GM18507 (cell line): ENCODE measurements at regions not wholly inside any gene's neighbourhood (a gene's known extent, or its start where the extent isn't known, plus 50 kb on each side); places are given as distances from the start of the nearest gene placed in this dataset.
"Not testable (repeated sequence)": the region's sequence is repeated elsewhere in the genome, so short reads cannot be mapped to it uniquely, and the experiment has no call there.

Experiments used
- DNase-seq: peaks from one replicate; pipeline ENCODE4 v3.0.0; 2011; ENCODE audit warnings: low read depth; ENCODE audit not compliant: insufficient read length; ENCODE audit errors: extremely low spot score
- FAIRE-seq: peaks from 2 replicates; lab custom pipeline; 2011; peaks lifted over from hg19 to GRCh38; lab: Jason Lieb, UNC

DNA sequence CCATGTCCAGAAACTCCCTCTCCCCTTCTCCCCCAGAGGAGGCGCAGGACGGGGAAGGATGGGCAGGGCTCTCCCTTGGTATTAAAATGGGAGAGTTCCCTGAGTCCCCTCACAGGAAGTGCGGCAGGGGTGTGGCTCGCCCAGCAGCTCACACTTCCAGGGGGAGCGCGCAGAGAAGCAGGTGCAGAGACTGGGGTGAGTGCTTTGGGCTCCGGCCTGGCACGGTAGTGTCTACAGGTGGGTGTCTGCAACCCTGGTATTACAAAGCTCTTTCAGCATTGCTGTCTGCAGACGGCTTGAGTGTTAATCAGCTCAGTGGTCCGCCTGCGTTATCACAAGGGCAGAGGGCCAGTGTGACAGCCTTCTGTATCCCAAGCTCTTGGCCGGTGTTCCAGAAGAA lies 114.9 kb upstream of the FBXL7 start:
- FAIRE-seq: no peak
- DNase-seq: no peak

DNA sequence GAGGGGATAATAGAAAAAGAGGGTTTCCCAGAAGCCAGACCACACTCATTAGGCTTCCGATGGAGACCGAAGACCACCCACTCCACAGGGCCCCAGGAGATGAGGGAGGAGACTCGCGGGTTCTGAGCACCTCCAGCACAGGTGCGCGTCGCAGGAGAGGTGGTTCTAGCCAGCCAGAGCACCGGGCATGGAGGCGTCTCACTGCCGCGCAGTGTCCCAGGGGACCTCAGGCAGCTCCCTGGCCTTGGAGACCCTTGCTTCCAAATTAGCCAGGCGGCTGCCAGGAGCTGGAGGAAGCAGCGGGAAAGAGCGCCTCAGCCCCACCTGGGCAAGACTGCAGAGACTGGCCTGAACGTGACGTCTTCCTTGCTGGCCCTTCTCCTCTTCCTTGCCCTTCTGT lies 115.4 kb upstream of the FBXL7 start:
- DNase-seq (no peak), FAIRE-seq (no peak)

DNA sequence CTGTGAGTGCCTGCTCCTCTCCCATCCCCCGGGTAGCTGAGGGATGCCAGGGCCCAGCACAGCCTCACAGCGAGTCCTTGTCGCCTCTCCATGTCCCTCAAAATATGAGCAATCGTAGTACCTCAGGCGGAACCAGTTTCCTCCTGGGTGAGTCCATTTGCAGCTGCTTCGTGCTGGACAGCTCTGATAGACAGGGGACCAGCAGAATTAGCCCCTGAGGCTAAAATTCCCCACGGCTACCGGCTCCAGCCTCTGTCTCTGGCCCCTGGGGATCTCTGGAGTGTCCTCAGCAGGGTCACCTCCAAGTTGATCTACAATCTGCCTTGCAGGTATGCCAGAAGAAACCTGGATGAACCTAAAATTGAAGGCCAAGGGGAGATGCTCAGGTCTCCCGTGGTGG lies 115.8 kb upstream of the FBXL7 start:
- no peak for DNase-seq
- FAIRE-seq: no peak

DNA sequence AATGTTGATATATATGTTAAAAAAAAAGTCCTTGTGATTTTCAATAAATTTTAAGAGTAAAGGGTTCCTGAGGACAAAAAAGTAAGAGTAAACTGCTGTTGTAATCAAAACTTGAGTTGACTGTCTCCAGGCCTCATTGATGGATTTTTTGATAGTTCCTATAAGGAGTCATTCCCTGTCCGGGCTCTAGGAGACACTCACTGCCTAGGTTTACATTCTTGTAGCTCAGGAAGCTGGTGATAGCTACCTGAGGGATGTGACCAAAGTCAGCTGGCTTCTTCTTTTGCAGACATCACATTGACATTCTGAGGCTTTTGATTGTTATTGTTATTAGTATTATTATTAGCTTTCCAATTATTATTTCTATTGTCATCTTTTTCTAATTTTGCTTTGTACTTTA lies 116.5 kb upstream of the FBXL7 start:
- FAIRE-seq: no peak

DNA sequence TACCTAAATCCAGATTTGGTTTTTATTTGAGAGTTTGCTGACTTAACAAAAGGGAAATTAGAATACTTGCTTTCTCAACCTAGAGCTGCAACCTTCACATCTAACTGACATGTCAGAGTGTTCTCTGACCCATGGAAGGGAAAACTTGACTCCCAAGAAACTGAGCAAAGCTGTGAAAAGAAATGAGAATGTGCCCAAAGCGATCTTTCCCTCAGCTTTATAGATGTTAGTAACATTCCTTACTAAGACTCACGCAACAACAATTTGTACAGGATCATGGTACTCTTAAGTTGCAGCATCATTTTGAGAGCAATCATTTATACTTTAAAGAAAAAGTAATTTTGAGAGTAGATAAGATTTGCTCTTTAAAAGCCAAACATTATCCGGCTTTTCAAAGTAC lies 117.0 kb upstream of the FBXL7 start:
- FAIRE-seq (no peak), DNase-seq (no peak)

More for the DNA sequence above, 116.5 kb upstream of the FBXL7 start:
- DNase-seq: no peak

DNA sequence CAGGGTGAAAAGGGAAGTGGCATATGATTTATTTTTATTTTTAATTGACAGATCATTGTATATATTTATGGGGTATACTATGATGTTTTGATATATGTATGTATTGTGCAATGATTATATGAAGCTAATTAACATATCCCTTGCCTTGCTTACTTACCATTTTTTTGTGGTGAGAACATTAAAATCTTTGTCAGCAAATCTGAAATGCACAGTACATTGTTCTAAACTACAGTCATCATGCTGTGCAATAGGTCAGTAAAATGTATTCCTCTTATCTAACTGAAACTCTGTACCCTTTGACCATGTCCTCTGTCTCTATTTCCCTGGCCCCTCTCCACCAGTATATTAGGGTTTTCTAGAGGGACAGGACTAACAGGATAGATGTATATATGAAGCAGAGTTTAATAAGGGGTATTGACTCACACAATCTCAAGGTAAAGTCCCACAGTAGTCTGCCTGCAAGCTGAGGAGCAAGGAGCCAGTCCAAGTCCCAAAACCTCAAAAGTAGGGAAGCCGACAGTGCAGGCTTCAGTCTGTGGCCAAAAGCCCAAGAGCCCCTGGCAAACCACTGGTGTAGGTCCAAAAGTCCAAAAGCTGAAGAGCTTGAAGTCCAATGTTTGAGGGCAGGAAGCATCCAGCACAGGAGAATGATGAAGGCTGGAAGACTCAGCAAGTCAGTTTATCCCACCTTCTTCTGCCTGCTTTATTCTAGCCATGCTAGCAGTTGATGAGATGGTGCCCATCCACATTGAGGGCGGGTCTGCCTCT lies 122.2 kb upstream of the FBXL7 start:
- FAIRE-seq: no peak
- no peak for DNase-seq

DNA sequence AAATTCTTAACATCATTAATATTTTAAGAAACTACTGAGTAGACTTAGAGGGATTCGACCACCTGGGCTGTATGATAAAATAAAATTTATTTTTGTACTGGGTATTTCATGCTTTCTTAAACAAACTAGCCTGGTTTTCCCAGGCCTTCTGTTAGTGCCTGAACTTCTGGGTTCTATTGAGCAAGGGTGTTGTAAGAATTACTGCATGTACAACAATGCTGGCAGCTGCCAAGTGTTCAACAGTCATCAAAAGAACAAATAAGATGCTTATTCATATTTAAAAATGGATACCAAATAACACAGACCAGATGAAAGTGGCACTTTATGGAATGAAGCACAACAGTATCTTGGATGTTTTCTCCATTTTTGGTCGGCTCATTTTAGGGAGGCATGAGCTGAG lies 123.2 kb upstream of the FBXL7 start:
- FAIRE-seq: no peak
- DNase-seq: no peak

DNA sequence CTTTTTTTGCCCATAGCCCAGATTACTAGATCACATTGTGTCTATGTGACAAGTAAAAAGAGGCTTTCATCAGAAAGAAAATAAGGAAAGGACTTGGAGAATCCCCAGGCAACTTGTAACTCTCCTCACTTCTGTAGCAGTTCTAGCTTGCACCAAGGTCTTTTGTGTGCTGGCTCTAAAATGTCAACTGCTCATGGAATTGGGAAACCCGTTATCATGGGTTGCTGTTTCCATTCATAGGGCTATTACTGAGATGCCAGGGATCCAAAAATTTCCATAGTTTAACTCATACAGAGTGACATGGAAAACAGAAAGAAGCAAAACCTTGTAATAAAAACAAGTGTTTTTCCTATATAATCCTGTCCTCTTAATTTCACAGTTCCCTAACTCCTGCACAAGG lies 123.9 kb upstream of the FBXL7 start:
- DNase-seq (no peak), FAIRE-seq (no peak)

DNA sequence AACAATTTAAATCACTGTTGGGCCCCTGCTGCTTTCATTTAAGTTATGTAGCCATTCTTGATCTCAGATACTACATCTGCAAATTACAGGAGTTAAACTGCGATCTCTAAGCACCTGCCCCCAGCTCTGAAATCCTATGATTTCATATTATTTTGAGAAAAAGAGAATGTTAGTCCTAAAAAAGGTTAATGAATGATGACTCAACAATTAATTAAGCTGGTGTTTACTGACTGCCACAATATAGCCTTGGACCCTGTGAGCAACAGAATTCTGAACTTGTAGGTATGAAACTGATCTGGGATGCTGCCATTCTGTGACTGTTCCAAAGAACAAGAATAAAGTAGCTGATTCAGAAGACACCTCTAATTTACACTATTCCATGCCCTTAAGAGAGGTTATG lies 124.4 kb upstream of the FBXL7 start:
- no peak for FAIRE-seq
- DNase-seq: no peak

DNA sequence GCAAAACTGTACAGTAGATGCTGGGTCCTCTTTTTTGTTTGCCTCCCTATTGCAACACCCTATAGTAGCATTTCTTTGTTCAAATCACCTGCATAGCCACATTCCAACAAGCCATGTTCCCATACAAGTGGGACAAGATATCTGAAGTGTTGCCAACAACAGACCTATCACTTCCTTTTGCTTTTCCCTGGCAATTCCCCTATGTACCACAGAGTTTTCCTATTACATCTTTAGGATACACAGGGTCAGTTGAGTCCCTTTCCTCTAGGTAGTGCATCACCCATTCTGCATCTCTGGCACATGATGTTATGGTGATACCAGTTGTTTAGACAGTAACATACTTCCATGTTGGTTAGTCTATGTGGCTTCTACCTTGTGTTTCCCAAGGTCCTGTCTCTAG lies 125.1 kb upstream of the FBXL7 start:
- DNase-seq (no peak), FAIRE-seq (no peak)

DNA sequence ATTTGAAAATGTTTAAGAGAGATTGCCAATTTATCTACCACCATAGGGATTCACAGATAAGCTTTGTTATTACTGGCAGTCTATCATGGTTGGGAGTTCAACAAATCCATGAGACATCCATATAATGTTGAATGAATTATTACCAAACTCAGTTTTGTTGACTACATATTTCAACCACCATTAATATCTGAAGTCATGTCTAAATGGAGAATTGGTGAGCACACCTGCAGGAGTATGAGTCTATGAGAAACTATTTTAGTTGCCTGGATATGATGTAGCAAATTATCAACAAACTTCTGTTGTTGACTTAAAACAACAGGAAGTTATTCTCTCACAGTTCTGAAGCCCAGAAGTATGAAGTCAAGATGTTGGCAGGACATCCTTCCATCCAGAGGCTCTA lies 126.8 kb upstream of the FBXL7 start:
- no peak for FAIRE-seq
- DNase-seq: no peak

DNA sequence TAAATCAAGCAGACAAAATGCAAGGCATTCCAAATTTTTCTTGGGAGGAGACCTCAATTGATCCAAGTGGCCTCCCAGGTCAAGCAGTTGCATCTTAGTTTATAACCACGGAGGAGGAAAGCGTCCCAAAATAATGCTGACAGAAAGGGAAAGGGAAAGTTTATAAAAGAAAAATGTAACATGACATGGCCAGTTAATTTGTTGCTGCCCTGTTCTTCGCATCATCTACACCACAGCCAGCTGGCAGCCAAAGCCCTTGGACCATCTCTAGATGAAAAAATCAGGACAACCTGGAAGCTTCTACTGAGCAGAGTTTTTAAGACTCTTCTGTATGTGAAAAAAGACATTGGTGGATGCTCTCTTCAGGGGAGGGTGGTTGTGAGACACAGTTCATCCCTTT lies 128.8 kb upstream of the FBXL7 start:
- no peak for FAIRE-seq
- DNase-seq: no peak

DNA sequence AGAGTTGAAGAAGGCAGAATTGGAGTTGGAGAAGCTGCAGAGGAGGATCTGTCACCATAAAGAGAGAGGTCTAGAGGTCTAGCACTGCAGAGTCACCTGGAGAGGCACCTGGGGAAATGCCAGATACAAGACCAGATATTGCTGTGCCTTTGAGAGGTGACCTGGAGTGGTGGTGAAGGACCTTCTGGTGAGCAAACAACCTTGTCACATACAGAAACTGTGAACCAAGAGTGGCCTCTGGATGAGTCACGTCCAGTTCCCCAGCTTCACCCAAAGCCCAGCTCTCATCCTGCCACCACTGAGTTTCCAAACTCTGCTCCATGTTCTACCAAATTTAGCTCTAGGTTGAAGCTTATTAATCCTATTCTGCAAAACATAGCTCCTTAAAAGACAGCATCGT lies 131.1 kb upstream of the FBXL7 start:
- no peak for DNase-seq
- FAIRE-seq: no peak

DNA sequence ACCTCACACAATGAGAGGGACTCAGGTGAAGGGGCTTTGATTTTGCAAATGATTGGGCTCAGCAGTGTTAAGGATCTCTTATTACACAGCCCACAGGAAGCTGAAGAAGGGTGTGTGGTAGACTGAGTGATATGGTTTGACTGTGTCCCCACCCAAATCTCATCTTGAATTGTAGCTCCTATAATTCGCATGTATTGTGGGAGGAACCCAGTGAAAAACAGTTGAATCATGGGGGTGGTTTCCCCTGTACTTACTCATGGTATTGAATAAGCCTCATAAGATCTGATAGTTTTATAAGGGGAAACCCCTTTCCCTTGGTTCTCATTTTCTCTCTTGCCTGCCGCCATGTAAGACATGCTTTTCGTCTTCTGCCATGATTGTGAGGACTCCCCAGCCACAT lies 132.5 kb upstream of the FBXL7 start:
- DNase-seq (no peak), FAIRE-seq (no peak)

DNA sequence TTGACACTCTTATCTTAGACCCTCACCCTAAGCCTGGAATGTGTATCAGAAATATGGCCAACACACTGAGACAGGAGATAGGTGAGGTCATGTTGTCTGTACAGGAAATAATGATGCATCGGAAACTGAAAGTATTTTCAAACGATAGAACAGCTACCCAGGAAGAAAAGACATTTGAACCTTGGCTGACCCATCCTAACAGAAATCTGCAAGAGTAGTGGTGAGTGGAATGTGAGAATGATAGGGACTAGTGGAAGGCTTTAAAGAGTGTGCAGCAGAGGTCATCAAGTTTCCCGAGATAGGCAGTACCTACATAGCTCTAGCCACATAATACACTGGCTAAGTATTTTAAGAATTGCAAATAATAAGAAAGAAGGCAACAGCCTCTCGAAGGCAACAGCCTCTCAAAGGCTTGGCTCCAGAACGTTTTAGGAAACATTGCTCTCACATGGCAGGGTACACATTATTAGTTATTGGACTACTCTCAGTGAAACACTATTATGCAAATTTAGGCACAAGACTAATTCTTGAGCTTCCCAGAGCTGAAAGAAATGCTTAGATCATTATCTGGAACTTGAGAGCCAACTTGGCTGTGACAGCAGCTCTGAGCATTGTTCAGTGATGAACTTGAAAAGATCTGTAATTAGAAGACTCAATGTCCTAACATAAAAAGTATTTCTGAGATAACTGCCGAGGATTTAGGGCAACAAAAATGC lies 133.1 kb upstream of the FBXL7 start:
- DNase-seq (no peak), FAIRE-seq (no peak)

DNA sequence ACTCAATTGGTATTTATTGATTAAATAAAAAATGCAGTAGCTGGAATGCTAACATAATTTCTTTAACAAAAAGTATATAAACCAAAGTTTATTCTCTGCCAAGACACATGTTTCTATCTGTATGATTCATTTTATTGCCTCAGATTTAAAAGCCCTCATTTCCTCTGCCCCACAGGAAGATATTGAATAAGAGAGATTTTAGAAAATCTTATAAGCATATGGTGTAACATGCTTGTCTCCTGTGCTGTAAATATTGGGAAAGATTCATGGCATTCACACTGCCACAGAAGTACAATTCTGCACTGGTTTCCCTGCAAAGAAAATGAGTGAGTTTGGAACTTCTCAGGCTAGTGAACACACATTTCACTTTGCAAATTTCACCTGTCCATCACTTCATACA lies 134.9 kb upstream of the FBXL7 start:
- no peak for FAIRE-seq
- DNase-seq: no peak

DNA sequence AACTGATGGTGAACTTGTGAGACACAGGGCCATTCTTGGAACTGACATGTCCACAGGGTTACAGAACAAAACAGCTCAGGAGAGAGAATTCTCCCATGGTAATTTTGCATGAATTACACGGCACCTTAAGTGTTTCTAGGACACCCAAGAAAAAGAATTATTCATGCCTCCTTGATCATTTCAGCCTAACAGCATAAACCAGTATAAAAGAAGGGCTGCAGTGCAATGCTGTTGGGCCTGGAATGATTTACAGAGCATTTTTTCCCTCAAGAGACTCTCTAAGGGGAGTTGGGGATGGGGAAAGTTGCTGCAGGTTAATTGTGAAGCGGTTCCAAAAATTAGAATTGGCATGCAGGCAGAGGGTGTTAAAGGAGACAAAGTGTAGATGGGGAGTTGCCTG lies 136.4 kb upstream of the FBXL7 start:
- no peak for FAIRE-seq
- no peak for DNase-seq

DNA sequence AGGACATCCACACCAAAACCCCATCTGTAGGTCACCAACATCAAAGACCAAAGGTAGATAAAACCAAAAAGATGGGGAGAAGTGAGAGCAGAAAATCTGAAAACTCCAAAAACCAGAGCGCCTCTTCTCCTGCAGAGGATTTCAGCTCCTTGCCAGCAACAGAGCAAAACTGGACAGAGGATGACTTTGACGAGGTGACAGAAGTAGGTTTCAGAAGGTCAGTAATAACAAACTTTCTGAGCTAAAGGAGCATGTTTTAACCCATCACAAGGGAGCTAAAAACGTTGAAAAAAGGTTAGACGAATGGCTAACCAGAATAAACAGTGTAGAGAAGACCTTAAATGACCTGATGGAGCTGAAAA lies 142.9 kb upstream of the FBXL7 start:
- FAIRE-seq: not testable (repeated sequence)

DNA sequence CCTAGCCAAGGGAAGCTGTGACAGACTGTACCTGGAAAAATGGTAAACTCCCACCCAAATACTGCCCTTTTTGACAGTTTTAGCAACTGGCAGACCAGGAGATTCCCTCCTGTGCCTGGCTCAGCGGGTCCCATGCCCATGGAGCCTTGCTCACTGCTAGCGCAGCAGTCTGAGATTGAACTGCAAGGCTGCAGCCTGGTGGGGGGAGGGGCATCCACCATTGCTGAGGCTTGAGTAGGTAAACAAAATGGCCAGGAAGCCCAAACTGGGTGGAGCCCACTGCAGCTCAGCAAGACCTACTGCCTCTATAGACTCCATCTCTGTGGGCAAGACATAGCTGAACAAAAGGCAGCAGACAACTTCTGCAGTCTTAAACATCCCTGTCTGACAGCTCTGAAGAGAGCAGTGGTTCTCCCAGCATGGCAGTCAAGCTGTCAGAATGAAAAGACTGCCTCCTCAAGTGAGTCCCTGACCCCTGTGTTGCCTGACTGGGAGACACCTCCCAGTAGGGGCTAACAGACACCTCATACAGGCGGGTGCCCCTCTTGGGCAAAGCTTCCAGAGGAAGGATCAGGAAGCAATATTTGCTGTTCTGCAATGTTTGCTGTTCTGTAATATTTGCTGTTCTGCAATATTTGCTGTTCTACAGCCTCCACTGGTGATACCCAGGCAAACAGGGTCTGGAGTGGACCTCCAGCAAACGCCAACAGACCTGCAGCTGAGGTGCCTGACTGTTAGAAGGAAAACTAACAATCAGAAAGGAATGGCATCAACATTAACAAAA lies 143.5 kb upstream of the FBXL7 start:
- not testable (repeated sequence) for DNase-seq, FAIRE-seq

More for the DNA sequence above, 142.9 kb upstream of the FBXL7 start:
- not testable (repeated sequence) for DNase-seq

DNA sequence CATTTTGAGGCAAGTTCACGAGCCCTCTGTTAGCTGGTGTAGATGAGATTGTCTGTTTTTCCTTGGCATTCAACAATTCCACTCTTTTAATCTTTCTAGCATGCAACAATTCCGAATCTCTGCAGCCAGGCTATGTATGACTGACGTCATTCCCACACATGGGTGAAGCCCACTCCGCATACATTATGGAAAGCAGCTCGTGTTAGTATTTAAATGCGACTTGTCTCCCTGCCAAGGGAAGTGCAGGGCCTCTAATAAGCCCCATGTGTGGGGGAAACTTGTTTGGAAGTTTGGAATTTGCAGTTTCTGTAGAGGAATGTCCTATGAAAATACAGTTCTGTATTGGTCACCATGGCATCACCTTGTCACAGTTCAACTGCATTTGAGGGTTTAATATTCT lies 146.0 kb upstream of the FBXL7 start:
- FAIRE-seq: no peak
- no peak for DNase-seq
